ENCODE measurements at regions not wholly inside any gene's neighbourhood (a gene's known extent, or its start where the extent isn't known, plus 50 kb on each side); places are given as distances from the start of the nearest gene placed in this dataset.

DNA sequence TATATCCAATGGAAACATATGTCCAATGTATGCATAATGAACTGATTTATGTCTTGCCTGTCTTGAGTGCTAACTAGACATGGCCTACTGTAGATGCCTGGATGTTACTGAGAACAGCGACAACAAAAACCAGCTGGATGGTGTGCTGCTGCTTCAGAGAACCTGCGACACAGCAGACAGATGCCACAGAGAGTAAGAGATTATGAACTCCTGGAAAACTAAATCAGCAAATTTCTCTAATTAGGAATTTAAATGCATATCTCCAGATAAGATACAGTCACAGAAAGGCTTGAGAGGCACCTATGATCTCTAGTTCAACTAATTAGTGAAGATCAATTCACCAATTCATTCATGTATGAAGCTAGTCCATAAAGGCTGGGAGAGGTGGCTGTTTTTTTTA lies 1508.0 kb upstream of the TENM4 start:
- Histone ChIP-seq H3K4me3 (replicated peaks in 1 of 3; ENCODE audit: insufficient read depth in 1 of 3, low read depth in 2 of 3, low read length in 3 of 3) (no peak overlapping the region), H3K9ac (ENCODE audit: insufficient read depth, low read depth, low read length) (no peak overlapping the region), H3K9me3 (ENCODE audit: low read length) (0 out of 2 replicates have a peak, but pooled peaks cover 5% of the 10 kb centered on the region), H3K36me3 (replicated peaks in 1 of 2; ENCODE audit: control insufficient read depth in 1 of 2, insufficient read depth in 2 of 2, low read length in 2 of 2) (no peaks in the 10 kb centered on the region), H3K4me1 (ENCODE audit: insufficient read depth, low read length) (no peaks in the 10 kb centered on the region), H3K79me2 (ENCODE audit: insufficient read depth, low read length) (no peaks in the 10 kb centered on the region), H4K20me1 (ENCODE audit: insufficient read depth, low read length) (no peaks in the 10 kb centered on the region), H3K27ac (ENCODE audit: extremely low read length, insufficient read depth, low read length) (no peak overlapping the region), H3K27me3 (ENCODE audit: control insufficient read depth in 1 of 2, insufficient read depth in 2 of 2, low read length in 2 of 2) (no peaks in the 10 kb centered on the region), H2AFZ (ENCODE audit: low read length) (no peak overlapping the region), H3K4me2 (ENCODE audit: low read depth, low read length) (no peak overlapping the region)
- WGBS (ENCODE audit: low lambda C conversion rate) = 83% methylated on average over 2 of the region's 2 CpGs
- TF ChIP-seq SMAD1 (CRISPR knock-in tag; IDR thresholded peaks at IDR 0.05; ENCODE audit: borderline replicate concordance, low read depth) (no peak), SNAPC2 (CRISPR knock-in tag; IDR thresholded peaks at IDR 0.05) (no peak), NFYB (CRISPR knock-in tag; IDR thresholded peaks at IDR 0.05) (no peak), PRMT3 (CRISPR knock-in tag; IDR thresholded peaks at IDR 0.05; ENCODE audit: borderline replicate concordance, low read depth) (no peak), ZNF558 (CRISPR knock-in tag; IDR thresholded peaks at IDR 0.05; ENCODE audit: borderline replicate concordance) (no peak)
- TF ChIP-seq, protein P1, sequence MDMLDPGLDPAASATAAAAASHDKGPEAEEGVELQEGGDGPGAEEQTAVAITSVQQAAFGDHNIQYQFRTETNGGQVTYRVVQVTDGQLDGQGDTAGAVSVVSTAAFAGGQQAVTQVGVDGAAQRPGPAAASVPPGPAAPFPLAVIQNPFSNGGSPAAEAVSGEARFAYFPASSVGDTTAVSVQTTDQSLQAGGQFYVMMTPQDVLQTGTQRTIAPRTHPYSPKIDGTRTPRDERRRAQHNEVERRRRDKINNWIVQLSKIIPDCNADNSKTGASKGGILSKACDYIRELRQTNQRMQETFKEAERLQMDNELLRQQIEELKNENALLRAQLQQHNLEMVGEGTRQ (IDR thresholded peaks at IDR 0.05; ENCODE audit: low read depth, low read length) = no peak
- TF ChIP-seq, protein P1 (CRISPR knock-in tag; IDR thresholded peaks at IDR 0.05; ENCODE audit: borderline replicate concordance) = no peak
- TF ChIP-seq, protein P2, sequence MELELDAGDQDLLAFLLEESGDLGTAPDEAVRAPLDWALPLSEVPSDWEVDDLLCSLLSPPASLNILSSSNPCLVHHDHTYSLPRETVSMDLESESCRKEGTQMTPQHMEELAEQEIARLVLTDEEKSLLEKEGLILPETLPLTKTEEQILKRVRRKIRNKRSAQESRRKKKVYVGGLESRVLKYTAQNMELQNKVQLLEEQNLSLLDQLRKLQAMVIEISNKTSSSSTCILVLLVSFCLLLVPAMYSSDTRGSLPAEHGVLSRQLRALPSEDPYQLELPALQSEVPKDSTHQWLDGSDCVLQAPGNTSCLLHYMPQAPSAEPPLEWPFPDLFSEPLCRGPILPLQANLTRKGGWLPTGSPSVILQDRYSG (CRISPR knock-in tag; IDR thresholded peaks at IDR 0.05) = no peak
- TF ChIP-seq, protein P3, sequence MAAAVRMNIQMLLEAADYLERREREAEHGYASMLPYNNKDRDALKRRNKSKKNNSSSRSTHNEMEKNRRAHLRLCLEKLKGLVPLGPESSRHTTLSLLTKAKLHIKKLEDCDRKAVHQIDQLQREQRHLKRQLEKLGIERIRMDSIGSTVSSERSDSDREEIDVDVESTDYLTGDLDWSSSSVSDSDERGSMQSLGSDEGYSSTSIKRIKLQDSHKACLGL (CRISPR knock-in tag; IDR thresholded peaks at IDR 0.05) = no peak
- no peak for DNase-seq (ENCODE audit: low spot score)
- in situ Hi-C loops (cut with HindIII; ENCODE audit: extremely low pct_ligation_motif_present, low pct_unique_long_range_greater_than_20kb) (no loop called here), intact Hi-C loops (cut with micrococcal nuclease; ENCODE audit: unreplicated experiment) (no loop called here)
- BruUV-seq (replicated peaks) = no TSS peak
- FAIRE-seq = no peak
- CTCF ChIA-PET (ENCODE audit: low intra/inter-chr PET ratio, low total read pairs) = no interaction called here
- ATAC-seq = no peak
- POLR2A ChIA-PET = no interaction called here
